ENCODE measurements at regions not wholly inside any gene's neighbourhood (a gene's known extent, or its start where the extent isn't known, plus 50 kb on each side); places are given as distances from the start of the nearest gene placed in this dataset.

DNA sequence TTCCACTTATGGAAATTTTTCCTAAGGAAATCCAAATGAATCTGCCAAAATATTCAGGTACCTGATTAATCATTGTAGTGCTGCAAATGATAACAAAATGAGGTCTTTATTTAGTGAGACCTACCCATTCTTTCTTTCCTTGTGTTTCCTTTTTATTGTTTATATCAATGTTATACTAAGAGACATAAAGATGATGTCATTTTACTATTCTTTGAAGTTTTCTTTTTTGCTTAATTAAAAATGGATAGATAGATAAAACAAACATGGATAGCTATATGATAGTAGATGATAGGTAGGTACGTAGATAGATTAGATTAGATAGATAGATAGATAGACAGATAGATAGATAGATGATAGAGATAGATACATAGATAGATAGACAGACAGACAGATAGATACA, 669.5 kb upstream of the TBX3 start:
- ATAC-seq (no peak), DNase-seq (no peak)
- CTCF ChIA-PET: no interaction called here
- POLR2A ChIA-PET: no interaction called here
- no peak overlapping the region for H3K27ac Mint-ChIP-seq
- H3K4me3 Mint-ChIP-seq: no peak overlapping the region
- no peaks in the 10 kb centered on the region for H3K36me3 Mint-ChIP-seq (ENCODE audit: low read depth)
- no peaks in the 10 kb centered on the region for H3K9me3 Mint-ChIP-seq
- peaks cover 3% of the 10 kb centered on the region for H3K4me1 Mint-ChIP-seq (ENCODE audit: low read depth)
- intact Hi-C loops (cut with micrococcal nuclease): no loop called here
- no peaks in the 10 kb centered on the region for H3K27me3 Mint-ChIP-seq
- TF ChIP-seq, protein P1, sequence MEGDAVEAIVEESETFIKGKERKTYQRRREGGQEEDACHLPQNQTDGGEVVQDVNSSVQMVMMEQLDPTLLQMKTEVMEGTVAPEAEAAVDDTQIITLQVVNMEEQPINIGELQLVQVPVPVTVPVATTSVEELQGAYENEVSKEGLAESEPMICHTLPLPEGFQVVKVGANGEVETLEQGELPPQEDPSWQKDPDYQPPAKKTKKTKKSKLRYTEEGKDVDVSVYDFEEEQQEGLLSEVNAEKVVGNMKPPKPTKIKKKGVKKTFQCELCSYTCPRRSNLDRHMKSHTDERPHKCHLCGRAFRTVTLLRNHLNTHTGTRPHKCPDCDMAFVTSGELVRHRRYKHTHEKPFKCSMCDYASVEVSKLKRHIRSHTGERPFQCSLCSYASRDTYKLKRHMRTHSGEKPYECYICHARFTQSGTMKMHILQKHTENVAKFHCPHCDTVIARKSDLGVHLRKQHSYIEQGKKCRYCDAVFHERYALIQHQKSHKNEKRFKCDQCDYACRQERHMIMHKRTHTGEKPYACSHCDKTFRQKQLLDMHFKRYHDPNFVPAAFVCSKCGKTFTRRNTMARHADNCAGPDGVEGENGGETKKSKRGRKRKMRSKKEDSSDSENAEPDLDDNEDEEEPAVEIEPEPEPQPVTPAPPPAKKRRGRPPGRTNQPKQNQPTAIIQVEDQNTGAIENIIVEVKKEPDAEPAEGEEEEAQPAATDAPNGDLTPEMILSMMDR (IDR thresholded peaks at IDR 0.05): no peak

DNA sequence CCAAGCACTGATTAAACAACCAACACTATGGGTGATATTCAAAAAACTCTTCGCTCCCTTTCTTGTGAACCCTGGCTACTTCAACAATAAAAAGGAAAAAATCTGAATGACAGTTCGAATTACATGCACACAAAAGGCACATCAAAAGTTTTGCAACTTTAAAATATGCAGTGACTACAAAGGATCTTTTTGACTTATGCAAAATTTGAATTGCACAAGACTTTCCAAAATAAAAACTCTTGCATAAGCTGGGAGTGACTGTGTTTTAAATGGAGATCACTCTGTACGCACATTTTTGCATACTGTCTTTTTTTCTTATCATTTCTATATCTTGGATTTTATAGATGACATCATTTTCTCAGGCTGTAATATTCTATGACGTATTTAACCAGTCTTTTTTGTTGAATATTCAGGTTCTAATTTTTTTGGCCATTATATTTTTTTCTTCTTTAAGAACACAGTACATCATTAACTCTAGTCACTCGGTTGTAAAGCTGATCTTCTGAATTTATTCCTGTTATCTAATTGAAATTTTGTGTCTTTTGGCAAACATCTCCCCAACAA, 667.6 kb upstream of the TBX3 start:
- Mint-ChIP-seq H3K4me3 (no peak overlapping the region), H3K9me3 (no peaks in the 10 kb centered on the region), H3K36me3 (ENCODE audit: low read depth) (no peaks in the 10 kb centered on the region), H3K27ac (no peak overlapping the region), H3K27me3 (no peaks in the 10 kb centered on the region), H3K4me1 (ENCODE audit: low read depth) (peaks cover 3% of the 10 kb centered on the region)
- TF ChIP-seq, protein P1 (IDR thresholded peaks at IDR 0.05): no peak
- CTCF ChIA-PET: no interaction called here
- POLR2A ChIA-PET: no interaction called here
- no peak for DNase-seq
- ATAC-seq: no peak
- intact Hi-C loops (cut with micrococcal nuclease): no loop called here

DNA sequence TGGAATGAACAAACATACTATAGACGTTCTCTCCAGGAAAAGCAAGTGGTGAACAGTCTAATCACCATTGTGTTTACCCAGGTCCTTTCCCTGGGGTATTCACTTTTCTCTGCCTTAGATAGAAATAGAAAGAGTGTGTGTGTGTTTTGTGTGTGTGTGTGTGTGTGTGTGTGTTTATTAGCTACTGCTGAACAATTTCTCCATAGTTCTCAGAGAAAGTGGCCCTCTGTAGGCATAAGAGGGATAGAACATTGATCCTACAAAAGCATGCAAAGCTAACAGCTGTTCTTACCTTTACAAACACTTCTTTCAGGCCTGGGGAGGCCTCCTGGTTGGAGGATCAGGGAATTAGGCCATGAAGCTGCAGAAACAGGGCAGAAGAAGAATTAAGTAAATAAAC, 665.7 kb upstream of the TBX3 start:
- ChIA-PET POLR2A (no interaction called here), CTCF (no interaction called here)
- intact Hi-C loops (cut with micrococcal nuclease): no loop called here
- Mint-ChIP-seq H3K4me3 (no peak overlapping the region), H3K27ac (no peak overlapping the region), H3K9me3 (no peaks in the 10 kb centered on the region), H3K36me3 (ENCODE audit: low read depth) (no peaks in the 10 kb centered on the region), H3K27me3 (no peaks in the 10 kb centered on the region), H3K4me1 (ENCODE audit: low read depth) (peaks cover 3% of the 10 kb centered on the region)
- no peak for DNase-seq
- no peak for ATAC-seq
- TF ChIP-seq, protein P1 (IDR thresholded peaks at IDR 0.05): no peak

DNA sequence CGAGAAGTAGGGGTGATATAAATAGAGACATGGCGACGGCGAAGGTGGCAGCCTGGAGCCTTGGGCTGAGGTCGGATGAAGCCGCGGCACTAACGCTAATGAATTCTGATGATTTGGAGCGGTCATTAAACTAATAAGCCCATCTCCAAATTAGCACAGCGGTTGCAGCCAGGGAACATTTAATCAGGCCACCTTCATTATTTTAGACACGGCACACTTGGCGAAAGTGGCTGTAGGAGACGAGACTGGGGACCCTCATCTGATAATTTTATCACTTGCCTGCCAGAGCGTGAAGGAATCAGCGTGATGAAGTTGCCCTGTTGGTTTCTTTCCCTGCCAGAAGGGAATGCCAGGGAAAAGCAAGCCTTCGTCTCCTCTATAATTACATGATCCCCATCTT, 664.3 kb upstream of the TBX3 start:
- no peaks in the 10 kb centered on the region for H3K4me1 Mint-ChIP-seq (ENCODE audit: low read depth)
- no peak for ATAC-seq
- DNase-seq: no peak
- intact Hi-C loops (cut with micrococcal nuclease): no loop called here
- no peak overlapping the region for H3K27ac Mint-ChIP-seq
- H3K36me3 Mint-ChIP-seq (ENCODE audit: low read depth): no peaks in the 10 kb centered on the region
- H3K27me3 Mint-ChIP-seq: no peaks in the 10 kb centered on the region
- TF ChIP-seq, protein P1 (IDR thresholded peaks at IDR 0.05): no peak
- H3K9me3 Mint-ChIP-seq: no peaks in the 10 kb centered on the region
- POLR2A ChIA-PET: no interaction called here
- no peak overlapping the region for H3K4me3 Mint-ChIP-seq
- CTCF ChIA-PET: no interaction called here

DNA sequence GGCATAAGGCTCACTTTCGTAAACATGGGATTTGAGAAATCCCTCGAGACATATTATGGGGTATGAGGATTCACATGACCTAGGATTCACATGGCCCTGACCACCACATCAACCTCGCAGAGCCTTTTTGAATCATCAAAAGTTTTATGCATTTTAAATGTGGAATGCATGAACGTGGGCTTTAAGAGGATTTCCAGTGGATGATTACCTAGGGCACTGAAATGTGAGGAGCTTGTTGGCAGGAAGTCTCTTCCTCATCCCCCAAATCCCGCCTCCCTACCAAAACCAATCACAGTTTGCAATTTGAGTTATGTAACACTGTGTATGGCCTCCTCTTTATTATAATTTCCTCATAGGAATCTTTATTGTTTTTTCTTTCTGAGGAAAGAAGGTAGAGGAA, 659.6 kb upstream of the TBX3 start:
- no peaks in the 10 kb centered on the region for H3K36me3 Mint-ChIP-seq (ENCODE audit: low read depth)
- no peak overlapping the region for H3K4me3 Mint-ChIP-seq
- TF ChIP-seq, protein P1 (IDR thresholded peaks at IDR 0.05): no peak
- POLR2A ChIA-PET: no interaction called here
- H3K9me3 Mint-ChIP-seq: peaks cover 7% of the 10 kb centered on the region
- intact Hi-C loops (cut with micrococcal nuclease): no loop called here
- no peak overlapping the region for H3K27ac Mint-ChIP-seq
- H3K27me3 Mint-ChIP-seq: no peaks in the 10 kb centered on the region
- ATAC-seq: no peak
- no peak for DNase-seq
- CTCF ChIA-PET: no interaction called here
- no peaks in the 10 kb centered on the region for H3K4me1 Mint-ChIP-seq (ENCODE audit: low read depth)

All from activated CD8-positive, alpha-beta T cell treated with anti-CD3 and anti-CD28 coated beads for 36 hours (primary cell).